ENCODE measurements at regions not wholly inside any gene's neighbourhood (a gene's known extent, or its start where the extent isn't known, plus 50 kb on each side); places are given as distances from the start of the nearest gene placed in this dataset.

DNA sequence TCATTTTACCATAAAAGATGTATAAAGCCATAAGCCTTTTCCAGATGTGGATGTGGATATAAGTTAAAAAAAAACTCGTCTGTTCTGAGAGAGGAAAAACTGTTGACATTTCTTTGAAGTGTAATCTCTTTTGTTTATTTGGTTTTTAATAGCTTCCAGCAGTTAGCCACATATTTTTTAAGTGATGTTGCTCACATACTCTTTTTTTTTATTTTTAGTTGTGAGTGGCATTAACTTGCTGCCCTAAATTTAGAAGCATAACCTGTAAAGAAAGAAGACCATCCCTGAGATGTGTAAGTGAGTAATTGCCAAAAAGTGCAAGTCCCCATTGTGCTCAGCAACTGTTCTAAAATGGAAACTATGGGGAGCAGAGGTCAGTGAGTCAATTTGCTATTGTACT, 415.9 kb upstream of the MDFIC2 start:
- H3K4me3 ChIP-seq (replicated peaks; ENCODE audit: low read depth, low read length), result no peak overlapping the region
- H3K27me3 ChIP-seq (replicated peaks; ENCODE audit: control insufficient read depth, insufficient read depth, low read length), result no peaks in the 10 kb centered on the region
- no peak for DNase-seq (ENCODE audit: extremely low read depth, insufficient read length)
- no peaks in the 10 kb centered on the region for H3K36me3 ChIP-seq (ENCODE audit: control insufficient read depth, insufficient read depth, low read length)
- TF ChIP-seq, protein P1, sequence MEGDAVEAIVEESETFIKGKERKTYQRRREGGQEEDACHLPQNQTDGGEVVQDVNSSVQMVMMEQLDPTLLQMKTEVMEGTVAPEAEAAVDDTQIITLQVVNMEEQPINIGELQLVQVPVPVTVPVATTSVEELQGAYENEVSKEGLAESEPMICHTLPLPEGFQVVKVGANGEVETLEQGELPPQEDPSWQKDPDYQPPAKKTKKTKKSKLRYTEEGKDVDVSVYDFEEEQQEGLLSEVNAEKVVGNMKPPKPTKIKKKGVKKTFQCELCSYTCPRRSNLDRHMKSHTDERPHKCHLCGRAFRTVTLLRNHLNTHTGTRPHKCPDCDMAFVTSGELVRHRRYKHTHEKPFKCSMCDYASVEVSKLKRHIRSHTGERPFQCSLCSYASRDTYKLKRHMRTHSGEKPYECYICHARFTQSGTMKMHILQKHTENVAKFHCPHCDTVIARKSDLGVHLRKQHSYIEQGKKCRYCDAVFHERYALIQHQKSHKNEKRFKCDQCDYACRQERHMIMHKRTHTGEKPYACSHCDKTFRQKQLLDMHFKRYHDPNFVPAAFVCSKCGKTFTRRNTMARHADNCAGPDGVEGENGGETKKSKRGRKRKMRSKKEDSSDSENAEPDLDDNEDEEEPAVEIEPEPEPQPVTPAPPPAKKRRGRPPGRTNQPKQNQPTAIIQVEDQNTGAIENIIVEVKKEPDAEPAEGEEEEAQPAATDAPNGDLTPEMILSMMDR (IDR thresholded peaks at IDR 0.05; ENCODE audit: insufficient read depth, low read length, poor library complexity, severe bottlenecking), result no peak

DNA sequence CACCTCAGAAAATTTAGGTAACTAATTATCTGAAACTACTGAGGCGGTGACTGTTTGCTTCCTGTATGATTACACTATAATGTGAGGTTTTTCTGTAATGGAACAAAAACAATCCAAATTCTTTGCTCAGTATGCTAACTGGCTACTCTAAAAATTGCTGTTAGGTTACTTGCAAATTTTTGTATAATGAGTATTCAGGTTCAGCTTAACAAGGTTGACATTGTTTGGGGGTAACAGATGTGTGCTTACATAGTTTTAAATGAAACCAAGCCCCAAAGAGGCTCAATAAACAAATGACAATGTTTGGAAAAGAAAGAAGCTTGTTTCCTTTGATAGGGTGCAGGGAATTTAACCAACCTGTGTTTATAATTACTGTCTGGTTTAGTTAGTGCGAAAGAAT, 414.5 kb upstream of the MDFIC2 start:
- no peak for DNase-seq (ENCODE audit: extremely low read depth, insufficient read length)
- H3K27me3 ChIP-seq (replicated peaks; ENCODE audit: control insufficient read depth, insufficient read depth, low read length), result no peaks in the 10 kb centered on the region
- no peak overlapping the region for H3K4me3 ChIP-seq (replicated peaks; ENCODE audit: low read depth, low read length)
- TF ChIP-seq, protein P1 (IDR thresholded peaks at IDR 0.05; ENCODE audit: insufficient read depth, low read length, poor library complexity, severe bottlenecking), result no peak
- H3K36me3 ChIP-seq (ENCODE audit: control insufficient read depth, insufficient read depth, low read length), result no peaks in the 10 kb centered on the region

- no peak for DNase-seq (ENCODE audit: extremely low read depth, insufficient read length)
- Histone ChIP-seq H3K27me3 (replicated peaks; ENCODE audit: control insufficient read depth, insufficient read depth, low read length) (no peaks in the 10 kb centered on the region), H3K36me3 (ENCODE audit: control insufficient read depth, insufficient read depth, low read length) (no peaks in the 10 kb centered on the region), H3K4me3 (replicated peaks; ENCODE audit: low read depth, low read length) (no peak overlapping the region)
- TF ChIP-seq, protein P1 (IDR thresholded peaks at IDR 0.05; ENCODE audit: insufficient read depth, low read length, poor library complexity, severe bottlenecking), result no peak
These were observed 413.9 kb upstream of the MDFIC2 start for GRCh38 chr3:70726096-70726938.

DNA sequence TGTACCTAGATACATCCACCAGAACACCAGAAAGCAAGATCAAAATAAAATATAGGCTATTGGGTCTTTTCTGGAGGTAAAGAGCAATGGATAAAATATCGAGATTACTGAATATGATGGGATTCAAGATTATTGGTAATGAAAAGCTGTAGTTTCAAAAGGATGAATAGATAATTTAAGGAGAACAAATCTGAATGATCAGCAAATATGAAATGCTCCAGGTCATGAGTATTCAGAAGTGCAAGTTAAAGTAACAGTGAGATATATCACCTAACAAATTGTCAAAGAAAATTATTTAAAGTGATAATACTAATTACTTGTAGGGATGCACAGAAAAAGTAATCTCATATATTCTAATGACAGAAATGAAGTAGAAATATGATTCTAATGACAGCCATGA, 409.6 kb upstream of the MDFIC2 start:
- TF ChIP-seq, protein P1 (IDR thresholded peaks at IDR 0.05; ENCODE audit: insufficient read depth, low read length, poor library complexity, severe bottlenecking), result no peak
- Histone ChIP-seq H3K4me3 (replicated peaks; ENCODE audit: low read depth, low read length) (no peak overlapping the region), H3K27me3 (replicated peaks; ENCODE audit: control insufficient read depth, insufficient read depth, low read length) (no peaks in the 10 kb centered on the region), H3K36me3 (ENCODE audit: control insufficient read depth, insufficient read depth, low read length) (no peaks in the 10 kb centered on the region)
- DNase-seq (ENCODE audit: extremely low read depth, insufficient read length), result no peak

DNA sequence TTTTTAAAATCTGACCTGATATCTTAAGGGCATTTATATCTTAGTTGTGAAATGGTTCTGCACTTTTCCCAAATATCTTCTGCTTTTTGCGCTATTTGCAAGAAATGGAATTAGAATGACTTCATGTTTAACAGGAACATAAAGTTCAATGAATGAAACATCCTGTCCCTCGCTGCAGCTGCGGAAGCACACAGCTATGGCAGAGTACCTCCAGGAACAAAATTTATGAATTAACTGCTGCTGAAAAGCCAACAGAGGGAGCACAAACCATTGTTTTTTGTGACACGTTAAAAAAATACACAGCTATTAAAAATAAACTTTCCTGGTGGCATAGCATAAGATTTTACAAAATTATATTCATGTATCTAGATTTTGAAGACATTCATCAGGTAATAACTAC, 404.4 kb upstream of the MDFIC2 start:
- TF ChIP-seq, protein P1 (IDR thresholded peaks at IDR 0.05; ENCODE audit: insufficient read depth, low read length, poor library complexity, severe bottlenecking), result no peak
- no peaks in the 10 kb centered on the region for H3K36me3 ChIP-seq (ENCODE audit: control insufficient read depth, insufficient read depth, low read length)
- no peak for DNase-seq (ENCODE audit: extremely low read depth, insufficient read length)
- H3K4me3 ChIP-seq (replicated peaks; ENCODE audit: low read depth, low read length), result no peak overlapping the region
- no peaks in the 10 kb centered on the region; the same call in 1 of the 2 replicates for H3K27me3 ChIP-seq (replicated peaks; ENCODE audit: control insufficient read depth, insufficient read depth, low read length)

Measured in GM06990 (cell line).